ENCODE measurements at regions not wholly inside any gene's neighbourhood (a gene's known extent, or its start where the extent isn't known, plus 50 kb on each side); places are given as distances from the start of the nearest gene placed in this dataset.

- H2AFZ ChIP-seq (ENCODE audit: low read depth, low read length), result no peak overlapping the region
- H3K27ac ChIP-seq (ENCODE audit: low read length), result no peak overlapping the region
- TF ChIP-seq TAF1 (IDR thresholded peaks at IDR 0.05; ENCODE audit: low read depth) (no peak), REST (IDR thresholded peaks at IDR 0.05; ENCODE audit: borderline replicate concordance) (no peak), EP300 (conservative IDR thresholded peaks at IDR 0.05; ENCODE audit: poor library complexity, severe bottlenecking) (no peak)
- no peaks in the 10 kb centered on the region for H3K9me2 ChIP-seq (ENCODE audit: insufficient read depth, low read length)
- H3K36me3 ChIP-seq (ENCODE audit: insufficient read depth, low read length), result no peaks in the 10 kb centered on the region
- no peak overlapping the region for H3K9ac ChIP-seq (ENCODE audit: low read length)
- no peaks in the 10 kb centered on the region for H4K20me1 ChIP-seq (ENCODE audit: insufficient read depth)
- H3F3A ChIP-seq (ENCODE audit: insufficient read depth, low read length, poor library complexity, severe bottlenecking), result no peaks in the 10 kb centered on the region
- no peaks in the 10 kb centered on the region for H3K79me2 ChIP-seq (replicated peaks; ENCODE audit: insufficient read depth, low read length)
- no peak overlapping the region for H3K4me3 ChIP-seq (ENCODE audit: low read length)
- H3K4me2 ChIP-seq (ENCODE audit: low read length), result no peak overlapping the region
- H3K27me3 ChIP-seq (ENCODE audit: insufficient read depth, low read depth, low read length), result no peaks in the 10 kb centered on the region
- H3K9me3 ChIP-seq (ENCODE audit: low read length), result no peaks in the 10 kb centered on the region
These were observed 250.7 kb downstream of the MAF start for GRCh38 chr16:79349803-79350202.

- no peaks in the 10 kb centered on the region for H3K9me2 ChIP-seq (ENCODE audit: insufficient read depth, low read length)
- H3K4me2 ChIP-seq (ENCODE audit: low read length), result no peak overlapping the region
- TF ChIP-seq CTCF (IDR thresholded peaks at IDR 0.05; ENCODE audit: poor library complexity, severe bottlenecking) (no peak), POLR2AphosphoS5 (IDR thresholded peaks at IDR 0.05) (no peak), RAD21 (conservative IDR thresholded peaks at IDR 0.05) (no peak), EZH2 (IDR thresholded peaks at IDR 0.05; ENCODE audit: borderline replicate concordance, insufficient read depth, low read length, poor library complexity, severe bottlenecking) (no peak), REST (IDR thresholded peaks at IDR 0.05; ENCODE audit: borderline replicate concordance) (no peak), TAF1 (IDR thresholded peaks at IDR 0.05; ENCODE audit: low read depth) (no peak), MXI1 (conservative IDR thresholded peaks at IDR 0.05; ENCODE audit: poor library complexity, severe bottlenecking) (no peak), SMC3 (conservative IDR thresholded peaks at IDR 0.05; ENCODE audit: poor library complexity) (no peak), EP300 (conservative IDR thresholded peaks at IDR 0.05; ENCODE audit: poor library complexity, severe bottlenecking) (no peak)
- H3K4me3 ChIP-seq (ENCODE audit: low read length), result no peak overlapping the region
- H3K36me3 ChIP-seq (ENCODE audit: insufficient read depth, low read length), result no peaks in the 10 kb centered on the region
- no peak overlapping the region for H2AFZ ChIP-seq (ENCODE audit: low read depth, low read length)
- H3F3A ChIP-seq (ENCODE audit: insufficient read depth, low read length, poor library complexity, severe bottlenecking), result no peaks in the 10 kb centered on the region
- no peaks in the 10 kb centered on the region for H3K27me3 ChIP-seq (ENCODE audit: insufficient read depth, low read depth, low read length)
- no peak overlapping the region for H3K9ac ChIP-seq (ENCODE audit: low read length)
- no peaks in the 10 kb centered on the region for H4K20me1 ChIP-seq (ENCODE audit: insufficient read depth)
- H3K27ac ChIP-seq (ENCODE audit: low read length), result no peak overlapping the region
- H3K79me2 ChIP-seq (replicated peaks; ENCODE audit: insufficient read depth, low read length), result no peaks in the 10 kb centered on the region
- no peaks in the 10 kb centered on the region for H3K9me3 ChIP-seq (ENCODE audit: low read length)
These were observed 251.8 kb downstream of the MAF start for GRCh38 chr16:79348521-79349306.

Data from neural cell (in vitro differentiated cells).